Ovary (tissue), 3 donors: ENCODE measurements at regions not wholly inside any gene's neighbourhood (a gene's known extent, or its start where the extent isn't known, plus 50 kb on each side); places are given as distances from the start of the nearest gene placed in this dataset.
"Not testable (repeated sequence)": the region's sequence is repeated elsewhere in the genome, so short reads cannot be mapped to it uniquely, and the experiment has no call there.

Experiments
- CTCF ChIP-seq, 3 donors: fragments of 450-650 bp in 2 of 3; fragments of 200-600 bp in 1 of 3; IDR thresholded peaks; one replicate each; pipeline versions ENCODE4 v1.5.1 to v1.8.0; 2016 to 2022; ENCODE audit warnings: antibody characterized with exemption in 3 of 3, mild to moderate bottlenecking in 1 of 3
- POLR2A ChIP-seq: fragments of 450-650 bp; IDR thresholded peaks from one replicate; pipeline ENCODE4 v1.6.1; 2017; ENCODE audit warnings: antibody characterized with exemption, mild to moderate bottlenecking, moderate library complexity
- donor health status: DM: no; HTN: no; CAD: no.

- TF ChIP-seq POLR2A; CTCF (IDR thresholded peaks at IDR 0.05): not testable (repeated sequence)
These were observed 63.8 kb downstream of the NSUN5 start for GRCh38 chr7:73244782-73245311.
